Neural cell (in vitro differentiated cells): ENCODE measurements at regions not wholly inside any gene's neighbourhood (a gene's known extent, or its start where the extent isn't known, plus 50 kb on each side); places are given as distances from the start of the nearest gene placed in this dataset.

ENCODE experiments used
- H2AFZ ChIP-seq: fragments of 200-600, 300-800 bp; sonication (generic), shearing (Covaris generic); 2 replicates; pipeline ENCODE4 v1.6.0; 2014; ENCODE audit warnings: low read depth, mild to moderate bottlenecking, antibody characterized with exemption, low read length, moderate library complexity
- H3F3A ChIP-seq: fragments of 200-600 bp; shearing (Covaris generic); 2 replicates; pipeline ENCODE4 v1.6.1; 2016; ENCODE audit warnings: mild to moderate bottlenecking, moderate library complexity, mixed read lengths, antibody characterized with exemption, low read length; ENCODE audit not compliant: insufficient read depth, poor library complexity, severe bottlenecking
- H3K27ac ChIP-seq: fragments of 200-600, 300-800 bp; sonication (generic), shearing (Covaris generic); 2 replicates; pipeline ENCODE4 v1.5.1; 2014; ENCODE audit warnings: mild to moderate bottlenecking, low read length, moderate library complexity
- H3K27me3 ChIP-seq: fragments of 300-800, 200-600 bp; sonication (generic), shearing (Covaris generic); 2 replicates; pipeline ENCODE4 v1.6.0; 2014; ENCODE audit warnings: mild to moderate bottlenecking, low read depth, low read length, moderate library complexity; ENCODE audit not compliant: insufficient read depth
- H3K36me3 ChIP-seq: fragments of 300-800, 200-600 bp; sonication (generic), shearing (Covaris generic); 2 replicates; pipeline ENCODE4 v1.5.1; 2014; ENCODE audit warnings: mild to moderate bottlenecking, antibody characterized with exemption, low read length, moderate library complexity; ENCODE audit not compliant: insufficient read depth
- H3K4me2 ChIP-seq: fragments of 300-800, 200-600 bp; sonication (generic), shearing (Covaris generic); 2 replicates; pipeline ENCODE4 v1.6.0; 2014; ENCODE audit warnings: mild to moderate bottlenecking, low read length
- H3K4me3 ChIP-seq: fragments of 300-800, 200-600 bp; sonication (generic), shearing (Covaris generic); 2 replicates; pipeline ENCODE4 v1.5.1; 2014; ENCODE audit warnings: mild to moderate bottlenecking, low read length, moderate library complexity
- H3K79me2 ChIP-seq: fragments of 200-600 bp; shearing (Covaris generic); replicated peaks from 2 replicates; pipeline ENCODE4 v1.6.0; 2014; ENCODE audit warnings: mild to moderate bottlenecking, low read length, moderate library complexity; ENCODE audit not compliant: insufficient read depth
- H3K9ac ChIP-seq: fragments of 300-800, 200-600 bp; sonication (generic), shearing (Covaris generic); 2 replicates; pipeline ENCODE4 v1.6.1; 2016; ENCODE audit warnings: mild to moderate bottlenecking, low read length, mixed read lengths
- H3K9me2 ChIP-seq: fragments of 200-600 bp; shearing (Covaris generic); 2 replicates; pipeline ENCODE4 v1.6.1; 2016; ENCODE audit warnings: mild to moderate bottlenecking, low read length, mixed read lengths; ENCODE audit not compliant: insufficient read depth
- H3K9me3 ChIP-seq: fragments of 200-600, 300-800 bp; sonication (generic), shearing (Covaris generic); 2 replicates; pipeline ENCODE4 v1.6.1; 2016; ENCODE audit warnings: mild to moderate bottlenecking, mixed run types, low read length, moderate library complexity, mixed read lengths
- H4K20me1 ChIP-seq: fragments of 200-600 bp; shearing (Covaris generic); 2 replicates; pipeline ENCODE4 v1.6.1; 2016; ENCODE audit warnings: mild to moderate bottlenecking, mixed run types; ENCODE audit not compliant: insufficient read depth
- EP300 ChIP-seq: fragments of 450-650 bp; conservative IDR thresholded peaks from 2 replicates; pipeline ENCODE4 v1.6.1; 2014; ENCODE audit warnings: antibody characterized with exemption, mild to moderate bottlenecking, moderate library complexity; ENCODE audit not compliant: poor library complexity, severe bottlenecking
- EZH2 ChIP-seq: fragments of 200-600, 300-800 bp; shearing (Covaris generic), sonication (generic); IDR thresholded peaks from 2 replicates; pipeline ENCODE4 v1.6.1; 2014; ENCODE audit warnings: antibody characterized with exemption, low read length, borderline replicate concordance, mild to moderate bottlenecking; ENCODE audit not compliant: insufficient read depth, poor library complexity, severe bottlenecking
- MXI1 ChIP-seq: fragments of 450-650 bp; conservative IDR thresholded peaks from 2 replicates; pipeline ENCODE4 v1.6.1; 2014; ENCODE audit warnings: antibody characterized with exemption, mild to moderate bottlenecking; ENCODE audit not compliant: poor library complexity, severe bottlenecking
- POLR2AphosphoS5 ChIP-seq: IDR thresholded peaks from 2 replicates; pipeline ENCODE4 v1.6.1; 2012
- RAD21 ChIP-seq: fragments of 450-650 bp; conservative IDR thresholded peaks from 2 replicates; pipeline ENCODE4 v1.6.1; 2014; ENCODE audit warnings: antibody characterized with exemption, mild to moderate bottlenecking, moderate library complexity
- SMC3 ChIP-seq: fragments of 450-650 bp; conservative IDR thresholded peaks from 2 replicates; pipeline ENCODE4 v1.6.1; 2014; ENCODE audit warnings: antibody characterized with exemption, mild to moderate bottlenecking, moderate library complexity; ENCODE audit not compliant: poor library complexity
- TAF1 ChIP-seq: IDR thresholded peaks from 2 replicates; pipeline ENCODE4 v1.6.1; 2012; ENCODE audit warnings: low read depth
- TF ChIP-seq, protein P1 (sequence below): IDR thresholded peaks from 2 replicates; pipeline ENCODE4 v1.6.1; 2012; ENCODE audit warnings: borderline replicate concordance
- TF ChIP-seq, protein P2 (sequence below): fragments of 450-650 bp; IDR thresholded peaks from 2 replicates; pipeline ENCODE4 v1.5.1; 2014; ENCODE audit warnings: antibody characterized with exemption, mild to moderate bottlenecking, moderate library complexity; ENCODE audit not compliant: poor library complexity, severe bottlenecking

DNA sequence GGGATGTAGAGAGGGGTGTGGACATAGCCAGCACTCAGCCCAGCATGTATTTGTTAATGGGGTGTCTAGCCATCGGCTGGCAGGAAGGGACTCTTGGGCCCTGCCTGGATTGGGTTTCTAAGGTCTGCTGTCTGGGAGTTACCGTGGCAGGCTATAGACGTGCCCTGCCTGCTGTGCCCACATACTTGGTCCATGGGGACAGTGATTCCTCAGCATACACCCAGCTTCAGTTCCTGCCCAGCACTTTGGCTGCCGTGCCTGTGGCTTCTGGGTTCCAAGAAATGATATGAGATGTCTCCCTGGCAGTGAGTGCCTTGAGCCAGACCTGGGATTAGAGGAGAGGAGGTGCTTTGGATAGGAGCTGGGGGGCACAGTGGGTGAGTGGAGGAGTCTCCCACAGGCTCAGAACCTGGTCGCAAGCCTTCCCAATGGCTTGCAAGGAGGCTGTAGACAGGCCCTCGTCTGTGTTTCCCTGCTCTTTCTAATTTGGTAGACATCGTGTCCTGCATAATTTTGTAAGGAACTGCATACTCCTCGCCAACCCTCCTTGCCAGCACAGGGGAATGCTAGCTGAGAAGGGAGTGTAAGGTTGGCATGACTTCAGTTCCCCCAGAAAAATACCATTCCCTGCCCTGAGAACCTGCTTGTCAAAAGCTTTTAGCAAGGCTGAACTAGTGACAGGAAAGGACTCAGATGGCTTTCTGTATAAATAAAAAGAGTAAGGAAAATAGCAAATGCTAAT, 287.9 kb downstream of the ZSWIM6 start:
- no peaks in the 10 kb centered on the region for H3K9me3 ChIP-seq
- no peak overlapping the region for H3K27ac ChIP-seq
- no peak for TF ChIP-seq SMC3
- no peak for TF ChIP-seq RAD21
- TF ChIP-seq POLR2AphosphoS5: no peak
- TF ChIP-seq, protein P1, sequence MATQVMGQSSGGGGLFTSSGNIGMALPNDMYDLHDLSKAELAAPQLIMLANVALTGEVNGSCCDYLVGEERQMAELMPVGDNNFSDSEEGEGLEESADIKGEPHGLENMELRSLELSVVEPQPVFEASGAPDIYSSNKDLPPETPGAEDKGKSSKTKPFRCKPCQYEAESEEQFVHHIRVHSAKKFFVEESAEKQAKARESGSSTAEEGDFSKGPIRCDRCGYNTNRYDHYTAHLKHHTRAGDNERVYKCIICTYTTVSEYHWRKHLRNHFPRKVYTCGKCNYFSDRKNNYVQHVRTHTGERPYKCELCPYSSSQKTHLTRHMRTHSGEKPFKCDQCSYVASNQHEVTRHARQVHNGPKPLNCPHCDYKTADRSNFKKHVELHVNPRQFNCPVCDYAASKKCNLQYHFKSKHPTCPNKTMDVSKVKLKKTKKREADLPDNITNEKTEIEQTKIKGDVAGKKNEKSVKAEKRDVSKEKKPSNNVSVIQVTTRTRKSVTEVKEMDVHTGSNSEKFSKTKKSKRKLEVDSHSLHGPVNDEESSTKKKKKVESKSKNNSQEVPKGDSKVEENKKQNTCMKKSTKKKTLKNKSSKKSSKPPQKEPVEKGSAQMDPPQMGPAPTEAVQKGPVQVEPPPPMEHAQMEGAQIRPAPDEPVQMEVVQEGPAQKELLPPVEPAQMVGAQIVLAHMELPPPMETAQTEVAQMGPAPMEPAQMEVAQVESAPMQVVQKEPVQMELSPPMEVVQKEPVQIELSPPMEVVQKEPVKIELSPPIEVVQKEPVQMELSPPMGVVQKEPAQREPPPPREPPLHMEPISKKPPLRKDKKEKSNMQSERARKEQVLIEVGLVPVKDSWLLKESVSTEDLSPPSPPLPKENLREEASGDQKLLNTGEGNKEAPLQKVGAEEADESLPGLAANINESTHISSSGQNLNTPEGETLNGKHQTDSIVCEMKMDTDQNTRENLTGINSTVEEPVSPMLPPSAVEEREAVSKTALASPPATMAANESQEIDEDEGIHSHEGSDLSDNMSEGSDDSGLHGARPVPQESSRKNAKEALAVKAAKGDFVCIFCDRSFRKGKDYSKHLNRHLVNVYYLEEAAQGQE: no peak
- TF ChIP-seq MXI1: no peak
- TF ChIP-seq EZH2: no peak
- TF ChIP-seq, protein P2, sequence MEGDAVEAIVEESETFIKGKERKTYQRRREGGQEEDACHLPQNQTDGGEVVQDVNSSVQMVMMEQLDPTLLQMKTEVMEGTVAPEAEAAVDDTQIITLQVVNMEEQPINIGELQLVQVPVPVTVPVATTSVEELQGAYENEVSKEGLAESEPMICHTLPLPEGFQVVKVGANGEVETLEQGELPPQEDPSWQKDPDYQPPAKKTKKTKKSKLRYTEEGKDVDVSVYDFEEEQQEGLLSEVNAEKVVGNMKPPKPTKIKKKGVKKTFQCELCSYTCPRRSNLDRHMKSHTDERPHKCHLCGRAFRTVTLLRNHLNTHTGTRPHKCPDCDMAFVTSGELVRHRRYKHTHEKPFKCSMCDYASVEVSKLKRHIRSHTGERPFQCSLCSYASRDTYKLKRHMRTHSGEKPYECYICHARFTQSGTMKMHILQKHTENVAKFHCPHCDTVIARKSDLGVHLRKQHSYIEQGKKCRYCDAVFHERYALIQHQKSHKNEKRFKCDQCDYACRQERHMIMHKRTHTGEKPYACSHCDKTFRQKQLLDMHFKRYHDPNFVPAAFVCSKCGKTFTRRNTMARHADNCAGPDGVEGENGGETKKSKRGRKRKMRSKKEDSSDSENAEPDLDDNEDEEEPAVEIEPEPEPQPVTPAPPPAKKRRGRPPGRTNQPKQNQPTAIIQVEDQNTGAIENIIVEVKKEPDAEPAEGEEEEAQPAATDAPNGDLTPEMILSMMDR: no peak
- no peak for TF ChIP-seq TAF1
- TF ChIP-seq EP300: no peak
- no peak overlapping the region for H2AFZ ChIP-seq
- H3K4me3 ChIP-seq: no peak overlapping the region
- no peaks in the 10 kb centered on the region for H3K9me2 ChIP-seq
- no peak overlapping the region for H3K9ac ChIP-seq
- H3K4me2 ChIP-seq: no peak overlapping the region
- H3K27me3 ChIP-seq: no peaks in the 10 kb centered on the region
- no peaks in the 10 kb centered on the region for H3K79me2 ChIP-seq
- no peaks in the 10 kb centered on the region for H3K36me3 ChIP-seq
- H4K20me1 ChIP-seq: no peaks in the 10 kb centered on the region
- no peaks in the 10 kb centered on the region for H3F3A ChIP-seq

DNA sequence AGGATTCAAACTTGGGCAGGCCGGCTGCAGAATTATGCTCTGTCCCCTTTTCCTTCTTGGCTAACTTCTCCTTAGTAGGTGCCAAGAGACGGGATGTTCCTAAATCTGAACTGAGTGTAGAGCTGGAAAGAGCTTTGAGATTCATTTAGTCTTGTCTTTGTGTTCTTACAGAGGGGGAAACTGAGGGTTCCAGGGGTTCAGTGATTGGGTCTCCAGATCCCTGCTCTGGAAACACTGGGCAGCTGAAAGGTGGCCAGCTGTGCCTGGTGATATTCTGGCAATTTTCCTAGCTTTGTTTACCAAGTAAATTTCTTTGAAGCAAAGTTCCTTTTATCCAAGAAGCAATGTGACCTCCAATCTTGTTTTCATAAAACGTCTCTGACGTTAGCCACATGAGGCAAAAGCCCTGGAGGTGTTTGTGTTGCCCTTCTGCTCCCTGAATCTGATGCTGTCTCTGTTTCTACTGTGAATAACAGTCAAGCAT, 288.7 kb downstream of the ZSWIM6 start:
- H3K9me3 ChIP-seq: no peaks in the 10 kb centered on the region
- H3K4me2 ChIP-seq: no peak overlapping the region
- no peaks in the 10 kb centered on the region for H3K27me3 ChIP-seq
- H3K79me2 ChIP-seq: no peaks in the 10 kb centered on the region
- no peaks in the 10 kb centered on the region for H3K36me3 ChIP-seq
- no peaks in the 10 kb centered on the region for H4K20me1 ChIP-seq
- H3K9me2 ChIP-seq: no peaks in the 10 kb centered on the region
- no peak for TF ChIP-seq RAD21
- TF ChIP-seq, protein P1: no peak
- no peaks in the 10 kb centered on the region for H3F3A ChIP-seq
- no peak overlapping the region for H3K27ac ChIP-seq
- no peak overlapping the region for H3K4me3 ChIP-seq
- no peak overlapping the region for H3K9ac ChIP-seq
- H2AFZ ChIP-seq: no peak overlapping the region
